H9 (cell line): ENCODE measurements at regions not wholly inside any gene's neighbourhood (a gene's known extent, or its start where the extent isn't known, plus 50 kb on each side); places are given as distances from the start of the nearest gene placed in this dataset.

Experiments used
- DNase-seq: peaks from one replicate; pipeline ENCODE4 v3.0.0-alpha.2; 2017
- H2AFZ ChIP-seq: one replicate; pipeline ENCODE4 v1.6.1; 2013; ENCODE audit warnings: mild to moderate bottlenecking, low read length, control low read depth, moderate library complexity
- H2AK5ac ChIP-seq: 2 replicates; pipeline ENCODE4 v1.6.1; 2013; ENCODE audit warnings: low read length, control low read depth, mixed read lengths; ENCODE audit not compliant: insufficient read length
- H2BK120ac ChIP-seq: one replicate; pipeline ENCODE4 v1.6.1; 2013; ENCODE audit warnings: low read depth, mild to moderate bottlenecking, low read length, control low read depth, inconsistent platforms; ENCODE audit not compliant: poor library complexity, severe bottlenecking
- H2BK12ac ChIP-seq: 2 replicates; pipeline ENCODE4 v1.6.1; 2013; ENCODE audit warnings: low read length, control low read depth, mixed read lengths, low read depth; ENCODE audit not compliant: insufficient read length
- H2BK15ac ChIP-seq: 2 replicates; pipeline ENCODE4 v1.6.1; 2013; ENCODE audit warnings: low read depth, low read length, control low read depth
- H2BK20ac ChIP-seq: one replicate; pipeline ENCODE4 v1.6.1; 2013; ENCODE audit warnings: low read depth, mild to moderate bottlenecking, low read length, control low read depth, inconsistent platforms; ENCODE audit not compliant: poor library complexity, severe bottlenecking
- H2BK5ac ChIP-seq: 2 replicates; pipeline ENCODE4 v1.6.1; 2013; ENCODE audit warnings: low read length, control low read depth, mixed read lengths; ENCODE audit not compliant: insufficient read length
- H3K14ac ChIP-seq: 2 replicates; pipeline ENCODE4 v1.6.1; 2013; ENCODE audit warnings: low read length, control low read depth; ENCODE audit not compliant: insufficient read depth
- H3K18ac ChIP-seq: 2 replicates; pipeline ENCODE4 v1.6.1; 2013; ENCODE audit warnings: low read depth, mild to moderate bottlenecking, mixed read lengths, low read length, control low read depth; ENCODE audit not compliant: insufficient read length
- H3K23ac ChIP-seq: 2 replicates; pipeline ENCODE4 v1.6.1; 2013; ENCODE audit warnings: low read length, control low read depth, mixed read lengths, low read depth; ENCODE audit not compliant: insufficient read length
- H3K23me2 ChIP-seq: 2 replicates; pipeline ENCODE4 v1.6.1; 2013; ENCODE audit warnings: low read depth, mild to moderate bottlenecking, mixed read lengths, low read length, control low read depth; ENCODE audit not compliant: insufficient read length, poor library complexity, severe bottlenecking
- H3K27ac ChIP-seq: 2 replicates; pipeline ENCODE4 v1.5.1; 2013; ENCODE audit warnings: low read length, control low read depth, mixed read lengths, low read depth; ENCODE audit not compliant: insufficient read length
- H3K27me3 ChIP-seq: 2 replicates; pipeline ENCODE4 v1.6.1; 2013; ENCODE audit warnings: low read length, control low read depth, inconsistent platforms; ENCODE audit not compliant: insufficient read depth
- H3K4ac ChIP-seq: 2 replicates; pipeline ENCODE4 v1.6.1; 2013; ENCODE audit warnings: low read depth, mild to moderate bottlenecking, control low read depth, inconsistent platforms, low read length, moderate library complexity
- H3K4me1 ChIP-seq: 2 replicates; pipeline ENCODE4 v1.6.1; 2013; ENCODE audit warnings: low read length, control low read depth, inconsistent platforms; ENCODE audit not compliant: insufficient read depth
- H3K4me2 ChIP-seq: 2 replicates; pipeline ENCODE4 v1.6.1; 2013; ENCODE audit warnings: low read length, control low read depth, mixed read lengths; ENCODE audit not compliant: insufficient read length, insufficient read depth
- H3K56ac ChIP-seq: 2 replicates; pipeline ENCODE4 v1.6.1; 2013; ENCODE audit warnings: low read depth, mild to moderate bottlenecking, mixed read lengths, low read length, control low read depth; ENCODE audit not compliant: insufficient read length
- H3K79me1 ChIP-seq: 2 replicates; pipeline ENCODE4 v1.6.1; 2013; ENCODE audit warnings: low read depth, mild to moderate bottlenecking, moderate library complexity, low read length, control low read depth, inconsistent platforms; ENCODE audit not compliant: insufficient read depth, poor library complexity, severe bottlenecking
- H3K79me2 ChIP-seq: 2 replicates; pipeline ENCODE4 v1.6.1; 2013; ENCODE audit warnings: low read length, control low read depth, inconsistent platforms; ENCODE audit not compliant: insufficient read depth
- H3K9ac ChIP-seq: 2 replicates; pipeline ENCODE4 v1.6.1; 2013; ENCODE audit warnings: low read length, control low read depth, mixed read lengths; ENCODE audit not compliant: insufficient read length; ENCODE audit errors: extremely low read depth
- H3K9me3 ChIP-seq: one replicate; pipeline ENCODE4 v1.6.1; 2013; ENCODE audit warnings: low read depth, low read length, inconsistent platforms; ENCODE audit not compliant: control insufficient read depth
- H3T11ph ChIP-seq: one replicate; pipeline ENCODE4 v1.6.1; 2013; ENCODE audit warnings: mild to moderate bottlenecking, low read length, control low read depth, inconsistent platforms
- H4K20me1 ChIP-seq: one replicate; pipeline ENCODE4 v1.6.1; 2013; ENCODE audit not compliant: control insufficient read depth, insufficient read length, insufficient read depth
- H4K5ac ChIP-seq: 2 replicates; pipeline ENCODE4 v1.6.1; 2013; ENCODE audit warnings: low read depth, mild to moderate bottlenecking, mixed read lengths, low read length, control low read depth; ENCODE audit not compliant: insufficient read length
- H4K8ac ChIP-seq: replicated peaks from 2 replicates; pipeline ENCODE4 v1.6.1; 2013; ENCODE audit warnings: low read length, control low read depth, mixed read lengths, low read depth; ENCODE audit not compliant: insufficient read length
- H4K91ac ChIP-seq: 2 replicates; pipeline ENCODE4 v1.6.1; 2013; ENCODE audit warnings: low read depth, mild to moderate bottlenecking, moderate library complexity, mixed read lengths, low read length, control low read depth; ENCODE audit not compliant: insufficient read length
- H3K27ac Mint-ChIP-seq, 3 experiments: 2 replicates in 2 of 3; 3 replicates in 1 of 3; pipeline ENCODE4 v1.8.0; 2020 to 2021; ENCODE audit warnings: mixed read lengths in 3 of 3, mild to moderate bottlenecking in 1 of 3, moderate library complexity in 1 of 3
- H3K27me3 Mint-ChIP-seq: 2 replicates; pipeline ENCODE4 v1.8.0; 2021; ENCODE audit warnings: low read depth, mild to moderate bottlenecking, moderate library complexity, mixed read lengths
- H3K36me3 Mint-ChIP-seq, 3 experiments: 2 replicates in 2 of 3; 3 replicates in 1 of 3; pipeline ENCODE4 v1.8.0; 2020 to 2021; ENCODE audit warnings: low read depth in 3 of 3, mixed read lengths in 3 of 3; ENCODE audit not compliant: insufficient read depth in 1 of 3
- H3K4me1 Mint-ChIP-seq, 2 experiments: 2 replicates each; pipeline ENCODE4 v1.8.0; 2020; ENCODE audit warnings: mixed read lengths in 2 of 2
- H3K4me3 Mint-ChIP-seq, 2 experiments: 2 replicates in 1 of 2; 3 replicates in 1 of 2; pipeline ENCODE4 v1.8.0; 2020 to 2021; ENCODE audit warnings: mild to moderate bottlenecking in 2 of 2, mixed read lengths in 2 of 2, moderate library complexity in 1 of 2
- H3K9me3 Mint-ChIP-seq, 2 experiments: 2 replicates in 1 of 2; 3 replicates in 1 of 2; pipeline ENCODE4 v1.8.0; 2020; ENCODE audit warnings: mild to moderate bottlenecking in 2 of 2, mixed read lengths in 2 of 2, moderate library complexity in 1 of 2
- CTCF ChIP-seq: fragments of 200-600 bp; sonication (generic); conservative IDR thresholded peaks from 3 replicates; pipeline ENCODE4 v1.8.0; 2021; ENCODE audit warnings: antibody characterized with exemption, mild to moderate bottlenecking

- no peaks in the 10 kb centered on the region for H3K79me2 ChIP-seq
Measured at GRCh38 chr3:180466401-180467011, 135.5 kb upstream of the TTC14 start.

More at GRCh38 chr3:180466401-180467011, 135.5 kb upstream of the TTC14 start:
- Histone ChIP-seq H3K9me3 (no peaks in the 10 kb centered on the region), H3K4me2 (no peak overlapping the region), H3T11ph (no peak overlapping the region), H3K27ac (no peak overlapping the region), H3K4ac (no peak overlapping the region), H3K14ac (no peak overlapping the region), H2BK20ac (no peak overlapping the region), H2BK120ac (no peak overlapping the region), H3K18ac (no peak overlapping the region), H2BK5ac (no peak overlapping the region), H3K9ac (no peak overlapping the region), H3K23me2 (no peaks in the 10 kb centered on the region), H4K20me1 (peaks cover 3% of the 10 kb centered on the region), H3K56ac (no peak overlapping the region), H4K91ac (no peak overlapping the region), H3K79me1 (no peaks in the 10 kb centered on the region), H2BK15ac (no peak overlapping the region), H3K4me1 (no peaks in the 10 kb centered on the region), H4K5ac (no peak overlapping the region), H2BK12ac (no peak overlapping the region), H3K23ac (no peak overlapping the region), H2AK5ac (no peak overlapping the region), H2AFZ (no peak overlapping the region), H4K8ac (no peak overlapping the region), H3K27me3 (no peaks in the 10 kb centered on the region)
- DNase-seq = no peak
- H3K4me1 Mint-ChIP-seq = no peaks in the 10 kb centered on the region; a peak in 1 of 4 replicates
- H3K27ac Mint-ChIP-seq = no peak overlapping the region; a peak in 1 of 7 replicates
- no peaks in the 10 kb centered on the region for H3K27me3 Mint-ChIP-seq
- no peaks in the 10 kb centered on the region for H3K36me3 Mint-ChIP-seq
- H3K4me3 Mint-ChIP-seq = no peak overlapping the region
- no peak for TF ChIP-seq CTCF
- no peaks in the 10 kb centered on the region; a peak in 1 of 5 replicates for H3K9me3 Mint-ChIP-seq
